WTC11 (cell line): ENCODE measurements at regions not wholly inside any gene's neighbourhood (a gene's known extent, or its start where the extent isn't known, plus 50 kb on each side); places are given as distances from the start of the nearest gene placed in this dataset.

Source experiments
- ATAC-seq: fragments of 200-7000 bp; cut with Tn5 transposase; 2 replicates; pipeline ENCODE4 v1.10.0; 2021; ENCODE audit warnings: mild to moderate bottlenecking, moderate library complexity
- CTCF ChIA-PET: fragments of 300-600 bp; sonication (Branson Sonifier 250); formaldehyde crosslinking; loops from one replicate; lab custom pipeline; 2021; ENCODE audit warnings: antibody characterized with exemption; lab: Charles Lee
- POLR2A ChIA-PET: fragments of 350-600 bp; sonication (Branson Sonifier 250); formaldehyde crosslinking; loops from one replicate; lab custom pipeline; 2021; ENCODE audit warnings: antibody characterized with exemption; lab: Charles Lee
- DNase-seq: peaks from one replicate; pipeline ENCODE4 v3.0.0; 2021; ENCODE audit warnings: low spot score
- H3K27ac Mint-ChIP-seq: 2 replicates; pipeline ENCODE4 v1.8.0; 2021; ENCODE audit warnings: mixed read lengths
- H3K27me3 Mint-ChIP-seq: 2 replicates; pipeline ENCODE4 v1.8.0; 2021; ENCODE audit warnings: low read depth, mild to moderate bottlenecking, moderate library complexity, mixed read lengths
- H3K36me3 Mint-ChIP-seq: 2 replicates; pipeline ENCODE4 v1.8.0; 2021; ENCODE audit warnings: mixed read lengths
- H3K4me1 Mint-ChIP-seq: 2 replicates; pipeline ENCODE4 v1.8.0; 2022; ENCODE audit warnings: mixed read lengths
- H3K4me3 Mint-ChIP-seq: 2 replicates; pipeline ENCODE4 v1.8.0; 2021; ENCODE audit warnings: mild to moderate bottlenecking, moderate library complexity, mixed read lengths
- H3K9me3 Mint-ChIP-seq: 2 replicates; pipeline ENCODE4 v1.8.0; 2021; ENCODE audit warnings: mixed read lengths
- ATF2 ChIP-seq: sonication (generic); formaldehyde crosslinking; IDR thresholded peaks from 2 replicates; pipeline ENCODE4 v1.8.1; 2022; ENCODE audit warnings: low read depth, missing genetic modification reagents, borderline replicate concordance
- CBFB ChIP-seq: sonication (generic); formaldehyde crosslinking; IDR thresholded peaks from 2 replicates; pipeline ENCODE4 v1.8.1; 2022; ENCODE audit warnings: mild to moderate bottlenecking, low read depth, missing genetic modification reagents
- CREB1 ChIP-seq: sonication (generic); formaldehyde crosslinking; IDR thresholded peaks from 2 replicates; pipeline ENCODE4 v1.8.0; 2023; ENCODE audit warnings: mild to moderate bottlenecking, missing genetic modification reagents
- EMX1 ChIP-seq: fragments of 250-450 bp; sonication (Bioruptor Pico); IDR thresholded peaks from 2 replicates; pipeline ENCODE4 v1.8.0; 2021; ENCODE audit warnings: mild to moderate bottlenecking
- ETV6 ChIP-seq: sonication (generic); formaldehyde crosslinking; IDR thresholded peaks from 2 replicates; pipeline ENCODE4 v1.8.1; 2022; ENCODE audit warnings: mild to moderate bottlenecking, missing genetic modification reagents
- IRF2 ChIP-seq: sonication (generic); formaldehyde crosslinking; IDR thresholded peaks from 2 replicates; pipeline ENCODE4 v1.8.0; 2022; ENCODE audit warnings: low read depth, missing genetic modification reagents, borderline replicate concordance
- KAT7 ChIP-seq: sonication (generic); formaldehyde crosslinking; IDR thresholded peaks from 2 replicates; pipeline ENCODE4 v1.8.1; 2023; ENCODE audit warnings: missing genetic modification reagents, mild to moderate bottlenecking, borderline replicate concordance
- MYBL2 ChIP-seq: sonication (generic); formaldehyde crosslinking; IDR thresholded peaks from 2 replicates; pipeline ENCODE4 v1.8.1; 2023; ENCODE audit warnings: mild to moderate bottlenecking, moderate library complexity, missing genetic modification reagents
- NFYB ChIP-seq: sonication (generic); formaldehyde crosslinking; conservative IDR thresholded peaks from 2 replicates; pipeline ENCODE4 v1.8.0; 2022; ENCODE audit warnings: low read depth, missing genetic modification reagents
- NR2C2 ChIP-seq: sonication (generic); formaldehyde crosslinking; IDR thresholded peaks from 2 replicates; pipeline ENCODE4 v1.8.0; 2022; ENCODE audit warnings: mild to moderate bottlenecking, missing genetic modification reagents
- NR3C1 ChIP-seq: sonication (generic); formaldehyde crosslinking; conservative IDR thresholded peaks from 2 replicates; pipeline ENCODE4 v1.8.1; 2023; ENCODE audit warnings: low read depth, mild to moderate bottlenecking, missing genetic modification reagents
- PREB ChIP-seq: sonication (generic); formaldehyde crosslinking; IDR thresholded peaks from 2 replicates; pipeline ENCODE4 v1.8.1; 2022; ENCODE audit warnings: mild to moderate bottlenecking, missing genetic modification reagents, moderate library complexity, borderline replicate concordance
- RELA ChIP-seq: sonication (generic); formaldehyde crosslinking; IDR thresholded peaks from 2 replicates; pipeline ENCODE4 v1.8.1; 2022; ENCODE audit warnings: missing genetic modification reagents, mild to moderate bottlenecking, borderline replicate concordance
- SP1 ChIP-seq: sonication (generic); formaldehyde crosslinking; conservative IDR thresholded peaks from 2 replicates; pipeline ENCODE4 v1.8.1; 2022; ENCODE audit warnings: missing genetic modification reagents
- USF1 ChIP-seq: sonication (generic); formaldehyde crosslinking; IDR thresholded peaks from 2 replicates; pipeline ENCODE4 v1.8.0; 2022; ENCODE audit warnings: mild to moderate bottlenecking, missing genetic modification reagents
- ZBTB21 ChIP-seq: sonication (generic); formaldehyde crosslinking; IDR thresholded peaks from 2 replicates; pipeline ENCODE4 v1.8.1; 2023; ENCODE audit warnings: mild to moderate bottlenecking, missing genetic modification reagents, borderline replicate concordance
- ZBTB43 ChIP-seq: sonication (generic); formaldehyde crosslinking; IDR thresholded peaks from 2 replicates; pipeline ENCODE4 v1.8.1; 2023; ENCODE audit warnings: mild to moderate bottlenecking, missing genetic modification reagents
- ZNF232 ChIP-seq: sonication (generic); formaldehyde crosslinking; IDR thresholded peaks from 2 replicates; pipeline ENCODE4 v1.8.0; 2022; ENCODE audit warnings: mild to moderate bottlenecking, missing genetic modification reagents
- ZNF281 ChIP-seq: sonication (generic); formaldehyde crosslinking; IDR thresholded peaks from 2 replicates; pipeline ENCODE4 v1.8.0; 2023; ENCODE audit warnings: mild to moderate bottlenecking, missing genetic modification reagents
- ZNF317 ChIP-seq: sonication (generic); formaldehyde crosslinking; IDR thresholded peaks from 2 replicates; pipeline ENCODE4 v1.8.1; 2023; ENCODE audit warnings: low read depth, mild to moderate bottlenecking, moderate library complexity, missing genetic modification reagents, borderline replicate concordance
- ZNF396 ChIP-seq: fragments of 250-450 bp; sonication (Bioruptor Pico); IDR thresholded peaks from 2 replicates; pipeline ENCODE4 v1.8.0; 2021; ENCODE audit warnings: mild to moderate bottlenecking, moderate library complexity, borderline replicate concordance
- ZNF512 ChIP-seq: sonication (generic); formaldehyde crosslinking; IDR thresholded peaks from 2 replicates; pipeline ENCODE4 v1.8.1; 2022; ENCODE audit warnings: missing genetic modification reagents, borderline replicate concordance

- TF ChIP-seq ATF2 (no peak), NR3C1 (no peak)
These were observed 178.3 kb upstream of the RAB4A start (continued) for GRCh38 chr1:229092377-229093237.

GRCh38 chr1:229093238-229093540 is 177.7 kb upstream of the RAB4A start:
- peak overlapping the region; percentile 97 for H3K27ac Mint-ChIP-seq
- H3K4me1 Mint-ChIP-seq: peaks cover 86% of the 10 kb centered on the region
- POLR2A ChIA-PET: no interaction called here
- H3K9me3 Mint-ChIP-seq: peaks cover 12% of the 10 kb centered on the region; the same call in 1 of the 2 replicates
- peaks cover 13% of the 10 kb centered on the region; the same call in 1 of the 2 replicates for H3K36me3 Mint-ChIP-seq
- no peak for ATAC-seq
- CTCF ChIA-PET: interaction anchor here (0.6 to 2.1 kb wide), 4 partner anchors 31 to 433 kb away, joined by 3 to 11 read pairs (median 4); no protein-coding TSS in a partner anchor
- 0 out of 2 replicates have a peak, but pooled peaks have one; percentile 35 for TF ChIP-seq SP1 (CRISPR knock-in tag)
- TF ChIP-seq ZNF317: no peak
- peaks cover 2% of the 10 kb centered on the region; the same call in 1 of the 2 replicates for H3K27me3 Mint-ChIP-seq
- peak overlapping the region; percentile 55 for H3K4me3 Mint-ChIP-seq
- no peak for DNase-seq

GRCh38 chr1:229093609-229094336 is 177.1 kb upstream of the RAB4A start:
- Mint-ChIP-seq H3K4me1 (peaks cover 81% of the 10 kb centered on the region), H3K27me3 (peaks cover 2% of the 10 kb centered on the region; the same call in 1 of the 2 replicates), H3K4me3 (peak overlapping the region; percentile 55), H3K9me3 (peaks cover 12% of the 10 kb centered on the region; the same call in 1 of the 2 replicates), H3K27ac (peak overlapping the region; percentile 97), H3K36me3 (peaks cover 13% of the 10 kb centered on the region; the same call in 1 of the 2 replicates)
- ChIA-PET POLR2A (interaction anchor here (0.9 kb wide), 1 partner anchor 49 kb away, joined by 6 read pairs; no protein-coding TSS in a partner anchor), CTCF (interaction anchor here (0.6 to 2.1 kb wide), 5 partner anchors 9 to 434 kb away, joined by 3 to 11 read pairs (median 4); no protein-coding TSS in a partner anchor)
- DNase-seq (peak; percentile 56), ATAC-seq (peak; percentile 75)
- no peak for TF ChIP-seq ZBTB43 (CRISPR knock-in tag)
- TF ChIP-seq USF1 (CRISPR knock-in tag): peak; percentile 31; the same call in 1 of the 2 replicates
- TF ChIP-seq ZNF281: 0 out of 2 replicates have a peak, but pooled peaks have one; percentile 15
- TF ChIP-seq EMX1 (CRISPR knock-in tag): no peak
- no peak for TF ChIP-seq CBFB (CRISPR knock-in tag)
- no peak for TF ChIP-seq NFYB (CRISPR knock-in tag)
- no peak for TF ChIP-seq KAT7 (CRISPR knock-in tag)
- no peak for TF ChIP-seq IRF2 (CRISPR knock-in tag)
- TF ChIP-seq NR2C2 (CRISPR knock-in tag): no peak
- no peak for TF ChIP-seq ZNF396 (CRISPR knock-in tag)
- TF ChIP-seq MYBL2 (CRISPR knock-in tag): no peak
- no peak for TF ChIP-seq PREB (CRISPR knock-in tag)
- no peak for TF ChIP-seq RELA (CRISPR knock-in tag)
- TF ChIP-seq ZNF512 (CRISPR knock-in tag): no peak
- TF ChIP-seq ZNF232 (CRISPR knock-in tag): no peak
- no peak for TF ChIP-seq ZBTB21 (CRISPR knock-in tag)
- no peak for TF ChIP-seq CREB1 (CRISPR knock-in tag)
- TF ChIP-seq ETV6 (CRISPR knock-in tag): no peak
